ENCODE measurements at regions not wholly inside any gene's neighbourhood (a gene's known extent, or its start where the extent isn't known, plus 50 kb on each side); places are given as distances from the start of the nearest gene placed in this dataset.

DNA sequence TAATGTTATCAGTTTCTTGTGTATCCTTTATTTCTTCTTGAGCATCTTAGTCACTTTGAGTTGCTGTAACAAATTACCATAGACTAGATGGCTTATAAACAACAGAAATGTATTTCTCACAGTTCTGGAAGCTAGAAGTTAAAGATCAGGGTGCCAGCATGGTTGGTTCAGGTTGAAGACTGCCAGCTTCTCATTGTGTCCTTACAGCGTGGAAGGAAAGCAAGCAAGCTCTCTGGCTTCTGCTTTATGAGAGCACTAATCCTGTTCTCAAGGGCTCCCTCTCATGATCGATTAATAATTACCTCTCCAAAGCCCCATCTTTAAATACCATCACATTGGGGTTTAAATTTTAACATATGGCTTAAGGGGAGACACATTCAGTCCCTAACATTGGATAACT is 497.2 kb downstream of the RAPGEF2 start:
- TF ChIP-seq, protein P1, sequence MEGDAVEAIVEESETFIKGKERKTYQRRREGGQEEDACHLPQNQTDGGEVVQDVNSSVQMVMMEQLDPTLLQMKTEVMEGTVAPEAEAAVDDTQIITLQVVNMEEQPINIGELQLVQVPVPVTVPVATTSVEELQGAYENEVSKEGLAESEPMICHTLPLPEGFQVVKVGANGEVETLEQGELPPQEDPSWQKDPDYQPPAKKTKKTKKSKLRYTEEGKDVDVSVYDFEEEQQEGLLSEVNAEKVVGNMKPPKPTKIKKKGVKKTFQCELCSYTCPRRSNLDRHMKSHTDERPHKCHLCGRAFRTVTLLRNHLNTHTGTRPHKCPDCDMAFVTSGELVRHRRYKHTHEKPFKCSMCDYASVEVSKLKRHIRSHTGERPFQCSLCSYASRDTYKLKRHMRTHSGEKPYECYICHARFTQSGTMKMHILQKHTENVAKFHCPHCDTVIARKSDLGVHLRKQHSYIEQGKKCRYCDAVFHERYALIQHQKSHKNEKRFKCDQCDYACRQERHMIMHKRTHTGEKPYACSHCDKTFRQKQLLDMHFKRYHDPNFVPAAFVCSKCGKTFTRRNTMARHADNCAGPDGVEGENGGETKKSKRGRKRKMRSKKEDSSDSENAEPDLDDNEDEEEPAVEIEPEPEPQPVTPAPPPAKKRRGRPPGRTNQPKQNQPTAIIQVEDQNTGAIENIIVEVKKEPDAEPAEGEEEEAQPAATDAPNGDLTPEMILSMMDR (IDR thresholded peaks at IDR 0.05): no peak
- TF ChIP-seq, protein P2, sequence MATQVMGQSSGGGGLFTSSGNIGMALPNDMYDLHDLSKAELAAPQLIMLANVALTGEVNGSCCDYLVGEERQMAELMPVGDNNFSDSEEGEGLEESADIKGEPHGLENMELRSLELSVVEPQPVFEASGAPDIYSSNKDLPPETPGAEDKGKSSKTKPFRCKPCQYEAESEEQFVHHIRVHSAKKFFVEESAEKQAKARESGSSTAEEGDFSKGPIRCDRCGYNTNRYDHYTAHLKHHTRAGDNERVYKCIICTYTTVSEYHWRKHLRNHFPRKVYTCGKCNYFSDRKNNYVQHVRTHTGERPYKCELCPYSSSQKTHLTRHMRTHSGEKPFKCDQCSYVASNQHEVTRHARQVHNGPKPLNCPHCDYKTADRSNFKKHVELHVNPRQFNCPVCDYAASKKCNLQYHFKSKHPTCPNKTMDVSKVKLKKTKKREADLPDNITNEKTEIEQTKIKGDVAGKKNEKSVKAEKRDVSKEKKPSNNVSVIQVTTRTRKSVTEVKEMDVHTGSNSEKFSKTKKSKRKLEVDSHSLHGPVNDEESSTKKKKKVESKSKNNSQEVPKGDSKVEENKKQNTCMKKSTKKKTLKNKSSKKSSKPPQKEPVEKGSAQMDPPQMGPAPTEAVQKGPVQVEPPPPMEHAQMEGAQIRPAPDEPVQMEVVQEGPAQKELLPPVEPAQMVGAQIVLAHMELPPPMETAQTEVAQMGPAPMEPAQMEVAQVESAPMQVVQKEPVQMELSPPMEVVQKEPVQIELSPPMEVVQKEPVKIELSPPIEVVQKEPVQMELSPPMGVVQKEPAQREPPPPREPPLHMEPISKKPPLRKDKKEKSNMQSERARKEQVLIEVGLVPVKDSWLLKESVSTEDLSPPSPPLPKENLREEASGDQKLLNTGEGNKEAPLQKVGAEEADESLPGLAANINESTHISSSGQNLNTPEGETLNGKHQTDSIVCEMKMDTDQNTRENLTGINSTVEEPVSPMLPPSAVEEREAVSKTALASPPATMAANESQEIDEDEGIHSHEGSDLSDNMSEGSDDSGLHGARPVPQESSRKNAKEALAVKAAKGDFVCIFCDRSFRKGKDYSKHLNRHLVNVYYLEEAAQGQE (IDR thresholded peaks at IDR 0.05; ENCODE audit: insufficient read depth in 1 of 2, low read depth in 2 of 2, low read length in 1 of 2): no peak

Measured in Panc1 (cell line).